Adrenal gland (tissue), 5 donors: ENCODE measurements at regions not wholly inside any gene's neighbourhood (a gene's known extent, or its start where the extent isn't known, plus 50 kb on each side); places are given as distances from the start of the nearest gene placed in this dataset.

Source experiments
- CTCF ChIP-seq, 6 experiments: fragments of 450-650 bp in 4 of 6; fragments of 200-600 bp in 2 of 6; sonication (generic) in 1 of 6; IDR thresholded peaks; 1 replicate in 5 of 6; 2 replicates in 1 of 6; pipeline versions ENCODE4 v1.5.1 to v1.8.0; 2016 to 2021; ENCODE audit warnings: antibody characterized with exemption in 6 of 6, mild to moderate bottlenecking in 2 of 6, moderate library complexity in 1 of 6
- POLR2A ChIP-seq, 2 donors: fragments of 450-650 bp; IDR thresholded peaks; one replicate each; pipeline ENCODE4 v1.6.1; 2017; ENCODE audit warnings: antibody characterized with exemption in 2 of 2, mild to moderate bottlenecking in 2 of 2, moderate library complexity in 1 of 2
- donor health status: DM: no; HTN: no; CAD: no.

- TF ChIP-seq CTCF (IDR thresholded peaks at IDR 0.05) (no peak), POLR2A (IDR thresholded peaks at IDR 0.05) (no peak)
These were observed 308.1 kb downstream of the COG6 start for GRCh38 chr13:39963612-39964011.
